ENCODE measurements at regions not wholly inside any gene's neighbourhood (a gene's known extent, or its start where the extent isn't known, plus 50 kb on each side); places are given as distances from the start of the nearest gene placed in this dataset.
A peak's percentile ranks its signal among the peaks of the same experiment; 100 is the strongest.
"Not testable (repeated sequence)": the region's sequence is repeated elsewhere in the genome, so short reads cannot be mapped to it uniquely, and the experiment has no call there.

DNA sequence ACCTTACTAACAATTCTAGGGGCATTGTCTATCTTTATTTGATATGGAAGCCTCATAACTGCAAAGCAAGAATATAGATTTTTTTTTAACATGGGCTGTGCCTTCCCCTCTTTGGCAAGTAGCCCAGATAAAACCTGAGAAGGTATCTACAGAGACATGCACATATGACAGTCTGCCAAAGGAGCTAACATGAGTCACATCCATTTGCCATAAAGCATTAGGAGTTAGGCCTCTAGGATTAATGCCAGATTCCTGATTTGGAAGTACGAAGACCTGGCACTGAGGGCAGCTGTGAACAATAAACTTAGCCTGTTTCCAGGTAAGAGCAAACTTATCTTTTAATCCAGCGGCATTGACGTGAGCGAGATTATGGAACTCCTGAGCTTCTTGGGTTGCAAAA is 808.7 kb downstream of the SLC6A15 start:
- H3K4me3 ChIP-seq (ENCODE audit: low read length); ATAC-seq; H3K27ac ChIP-seq (ENCODE audit: low read length); H3K27me3 Mint-ChIP-seq (ENCODE audit: low read depth in 2 of 2); DNase-seq; H3K4me3 Mint-ChIP-seq; H3K27ac Mint-ChIP-seq; H3K27me3 ChIP-seq (ENCODE audit: control insufficient read depth, insufficient read depth, low read length); H3K36me3 ChIP-seq (ENCODE audit: control insufficient read depth, insufficient read depth, low read length); intact Hi-C loops (cut with micrococcal nuclease); H3K4me1 ChIP-seq (ENCODE audit: control insufficient read depth, insufficient read depth, low read length); H3K4me1 Mint-ChIP-seq: not testable (repeated sequence)
- H3K36me3 Mint-ChIP-seq: peaks cover 14% of the 10 kb centered on the region
- 91% methylated on average over 4 of the region's 4 CpGs for WGBS (ENCODE audit: insufficient coverage)
- peaks cover 21 to 31% of the 10 kb centered on the region in 2 donors for H3K9me3 Mint-ChIP-seq
- H3K9me3 ChIP-seq (ENCODE audit: control insufficient read depth, insufficient read depth, low read length): peaks cover 16% of the 10 kb centered on the region

GRCh38 chr12:84101963-84102362 is 810.6 kb downstream of the SLC6A15 start:
- H3K4me3 ChIP-seq (ENCODE audit: low read length); DNase-seq; H3K27me3 Mint-ChIP-seq (ENCODE audit: low read depth in 2 of 2); H3K36me3 ChIP-seq (ENCODE audit: control insufficient read depth, insufficient read depth, low read length); H3K27ac Mint-ChIP-seq; ATAC-seq; H3K27ac ChIP-seq (ENCODE audit: low read length); H3K27me3 ChIP-seq (ENCODE audit: control insufficient read depth, insufficient read depth, low read length); H3K4me3 Mint-ChIP-seq; H3K4me1 Mint-ChIP-seq; intact Hi-C loops (cut with micrococcal nuclease); H3K4me1 ChIP-seq (ENCODE audit: control insufficient read depth, insufficient read depth, low read length): not testable (repeated sequence)
- Mint-ChIP-seq H3K9me3 (peaks cover 15 to 23% of the 10 kb centered on the region in 2 donors), H3K36me3 (peaks cover 21% of the 10 kb centered on the region)
- H3K9me3 ChIP-seq (ENCODE audit: control insufficient read depth, insufficient read depth, low read length): peaks cover 27% of the 10 kb centered on the region
- 92% methylated on average over 6 of the region's 8 CpGs for WGBS (ENCODE audit: insufficient coverage)

DNA sequence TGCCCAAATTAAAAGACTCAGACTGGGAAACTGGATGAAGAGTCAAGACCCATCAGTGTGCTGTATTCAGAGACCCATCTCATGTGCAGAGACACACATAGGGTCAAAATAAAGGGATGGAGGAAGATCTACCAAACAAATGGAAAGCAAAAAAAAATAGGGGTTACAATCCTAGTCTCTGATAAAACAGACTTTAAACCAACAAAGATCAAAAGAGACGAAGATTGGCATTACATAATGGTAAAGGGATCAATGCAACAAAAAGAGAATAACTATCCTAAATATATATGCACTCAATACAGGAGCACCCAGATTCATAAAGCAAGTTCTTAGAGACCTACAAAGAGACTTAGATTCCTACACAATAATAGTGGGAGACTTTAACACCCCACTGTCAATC is 813.0 kb downstream of the SLC6A15 start:
- H3K27me3 ChIP-seq (ENCODE audit: control insufficient read depth, insufficient read depth, low read length); H3K27me3 Mint-ChIP-seq (ENCODE audit: low read depth in 2 of 2); H3K36me3 ChIP-seq (ENCODE audit: control insufficient read depth, insufficient read depth, low read length); H3K4me1 Mint-ChIP-seq; ATAC-seq; H3K4me3 ChIP-seq (ENCODE audit: low read length); H3K4me1 ChIP-seq (ENCODE audit: control insufficient read depth, insufficient read depth, low read length); H3K27ac ChIP-seq (ENCODE audit: low read length); H3K4me3 Mint-ChIP-seq; H3K27ac Mint-ChIP-seq; intact Hi-C loops (cut with micrococcal nuclease): not testable (repeated sequence)
- H3K9me3 ChIP-seq (ENCODE audit: control insufficient read depth, insufficient read depth, low read length): peaks cover 21% of the 10 kb centered on the region
- WGBS (ENCODE audit: insufficient coverage): no CpG with 5 or more reads among the region's 1 CpG
- peaks cover 18 to 28% of the 10 kb centered on the region in 2 donors for H3K9me3 Mint-ChIP-seq
- peak in 1 of 2 donors; percentile 12 for DNase-seq
- H3K36me3 Mint-ChIP-seq: peaks cover 21% of the 10 kb centered on the region

- no peaks in the 10 kb centered on the region for H3K4me1 ChIP-seq (ENCODE audit: control insufficient read depth, insufficient read depth, low read length)
- TF ChIP-seq, protein P1, sequence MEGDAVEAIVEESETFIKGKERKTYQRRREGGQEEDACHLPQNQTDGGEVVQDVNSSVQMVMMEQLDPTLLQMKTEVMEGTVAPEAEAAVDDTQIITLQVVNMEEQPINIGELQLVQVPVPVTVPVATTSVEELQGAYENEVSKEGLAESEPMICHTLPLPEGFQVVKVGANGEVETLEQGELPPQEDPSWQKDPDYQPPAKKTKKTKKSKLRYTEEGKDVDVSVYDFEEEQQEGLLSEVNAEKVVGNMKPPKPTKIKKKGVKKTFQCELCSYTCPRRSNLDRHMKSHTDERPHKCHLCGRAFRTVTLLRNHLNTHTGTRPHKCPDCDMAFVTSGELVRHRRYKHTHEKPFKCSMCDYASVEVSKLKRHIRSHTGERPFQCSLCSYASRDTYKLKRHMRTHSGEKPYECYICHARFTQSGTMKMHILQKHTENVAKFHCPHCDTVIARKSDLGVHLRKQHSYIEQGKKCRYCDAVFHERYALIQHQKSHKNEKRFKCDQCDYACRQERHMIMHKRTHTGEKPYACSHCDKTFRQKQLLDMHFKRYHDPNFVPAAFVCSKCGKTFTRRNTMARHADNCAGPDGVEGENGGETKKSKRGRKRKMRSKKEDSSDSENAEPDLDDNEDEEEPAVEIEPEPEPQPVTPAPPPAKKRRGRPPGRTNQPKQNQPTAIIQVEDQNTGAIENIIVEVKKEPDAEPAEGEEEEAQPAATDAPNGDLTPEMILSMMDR (IDR thresholded peaks at IDR 0.05): no peak
- ATAC-seq (no peak), DNase-seq (no peak)
- H3K9me3 ChIP-seq (ENCODE audit: control insufficient read depth, insufficient read depth, low read length): peaks cover 5% of the 10 kb centered on the region
- no peaks in the 10 kb centered on the region for H3K4me1 Mint-ChIP-seq
- 72% methylated on average over 4 of the region's 4 CpGs for WGBS (ENCODE audit: insufficient coverage)
- no peak overlapping the region for H3K27ac ChIP-seq (ENCODE audit: low read length)
- no peak overlapping the region for H3K27ac Mint-ChIP-seq
- no peak overlapping the region for H3K4me3 Mint-ChIP-seq
- H3K4me3 ChIP-seq (ENCODE audit: low read length): no peak overlapping the region
- H3K27me3 Mint-ChIP-seq (ENCODE audit: low read depth in 2 of 2): no peaks in the 10 kb centered on the region
- no peaks in the 10 kb centered on the region for H3K27me3 ChIP-seq (ENCODE audit: control insufficient read depth, insufficient read depth, low read length)
- H3K36me3 ChIP-seq (ENCODE audit: control insufficient read depth, insufficient read depth, low read length): no peaks in the 10 kb centered on the region
- H3K9me3 Mint-ChIP-seq: peaks cover 9 to 17% of the 10 kb centered on the region in 2 donors
- no peaks in the 10 kb centered on the region for H3K36me3 Mint-ChIP-seq
- intact Hi-C loops (cut with micrococcal nuclease): no loop called here
These were observed 820.9 kb downstream of the SLC6A15 start for GRCh38 chr12:84091651-84092050.

DNA sequence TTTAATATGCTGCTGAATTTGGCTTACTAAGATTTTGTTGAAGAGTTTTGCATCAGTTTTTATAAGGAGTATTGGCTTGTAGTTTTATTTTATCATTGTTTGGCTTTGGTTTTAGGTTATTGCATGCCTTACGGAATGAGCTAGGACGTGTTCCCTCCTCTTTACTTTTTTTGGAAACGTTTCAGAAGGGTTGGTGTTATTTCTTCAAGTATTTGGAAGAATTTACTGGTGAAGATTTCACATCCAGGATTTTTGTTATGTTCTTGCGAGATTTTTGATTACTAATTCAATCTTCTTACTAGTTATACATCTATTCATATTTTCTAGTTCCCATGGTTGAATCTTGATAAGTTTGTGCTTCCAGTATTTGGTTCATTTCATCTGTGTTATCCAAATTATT is 823.2 kb downstream of the SLC6A15 start:
- no peak for DNase-seq
- Histone ChIP-seq H3K27me3 (ENCODE audit: control insufficient read depth, insufficient read depth, low read length) (no peaks in the 10 kb centered on the region), H3K27ac (ENCODE audit: low read length) (no peak overlapping the region), H3K9me3 (ENCODE audit: control insufficient read depth, insufficient read depth, low read length) (peaks cover 5% of the 10 kb centered on the region), H3K36me3 (ENCODE audit: control insufficient read depth, insufficient read depth, low read length) (no peaks in the 10 kb centered on the region), H3K4me1 (ENCODE audit: control insufficient read depth, insufficient read depth, low read length) (no peaks in the 10 kb centered on the region), H3K4me3 (ENCODE audit: low read length) (no peak overlapping the region)
- peaks cover 8 to 13% of the 10 kb centered on the region in 2 donors for H3K9me3 Mint-ChIP-seq
- H3K4me1 Mint-ChIP-seq: no peaks in the 10 kb centered on the region
- 72% methylated on average over 3 of the region's 4 CpGs for WGBS (ENCODE audit: insufficient coverage)
- H3K4me3 Mint-ChIP-seq: no peak overlapping the region
- no peaks in the 10 kb centered on the region for H3K36me3 Mint-ChIP-seq
- intact Hi-C loops (cut with micrococcal nuclease): no loop called here
- TF ChIP-seq, protein P1 (IDR thresholded peaks at IDR 0.05): no peak
- H3K27me3 Mint-ChIP-seq (ENCODE audit: low read depth in 2 of 2): no peaks in the 10 kb centered on the region
- H3K27ac Mint-ChIP-seq: no peak overlapping the region
- no peak for ATAC-seq

Data from natural killer cell (primary cell).